Esophagus squamous epithelium (tissue), 4 donors: ENCODE measurements at regions not wholly inside any gene's neighbourhood (a gene's known extent, or its start where the extent isn't known, plus 50 kb on each side); places are given as distances from the start of the nearest gene placed in this dataset.

Experiments used
- POLR2A ChIP-seq, 4 donors: fragments of 450-650 bp; IDR thresholded peaks; one replicate each; pipeline ENCODE4 v1.6.1; 2017; ENCODE audit warnings: antibody characterized with exemption in 4 of 4, mild to moderate bottlenecking in 4 of 4, moderate library complexity in 3 of 4
- TF ChIP-seq, protein P1 (sequence below), 6 experiments: fragments of 450-650 bp in 4 of 6; fragments of 200-600 bp in 2 of 6; sonication (generic) in 2 of 6; IDR thresholded peaks; one replicate each; pipeline ENCODE4 v1.5.1; 2016 to 2019; ENCODE audit warnings: antibody characterized with exemption in 6 of 6, mild to moderate bottlenecking in 4 of 6, moderate library complexity in 4 of 6

DNA sequence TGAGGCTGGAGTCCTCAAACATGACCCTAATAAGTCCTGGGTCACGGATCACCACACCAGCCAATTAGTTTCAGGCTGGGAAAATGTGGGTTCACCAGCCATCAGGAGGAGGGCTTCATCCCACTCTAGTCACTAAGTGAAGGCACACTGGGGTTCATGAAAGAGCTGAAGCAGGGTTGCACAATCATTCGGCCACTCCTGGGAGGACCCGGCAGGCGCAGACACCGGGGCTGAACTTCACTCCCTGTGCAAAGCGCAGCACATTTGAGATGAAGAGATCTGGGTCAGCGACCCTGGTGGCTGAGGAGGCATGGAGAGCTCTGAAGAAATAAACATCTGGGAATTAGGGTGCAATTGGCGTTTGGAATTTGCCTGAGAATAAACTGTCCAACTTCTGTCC lies 684.4 kb upstream of the SALL3 start:
- TF ChIP-seq, protein P1, sequence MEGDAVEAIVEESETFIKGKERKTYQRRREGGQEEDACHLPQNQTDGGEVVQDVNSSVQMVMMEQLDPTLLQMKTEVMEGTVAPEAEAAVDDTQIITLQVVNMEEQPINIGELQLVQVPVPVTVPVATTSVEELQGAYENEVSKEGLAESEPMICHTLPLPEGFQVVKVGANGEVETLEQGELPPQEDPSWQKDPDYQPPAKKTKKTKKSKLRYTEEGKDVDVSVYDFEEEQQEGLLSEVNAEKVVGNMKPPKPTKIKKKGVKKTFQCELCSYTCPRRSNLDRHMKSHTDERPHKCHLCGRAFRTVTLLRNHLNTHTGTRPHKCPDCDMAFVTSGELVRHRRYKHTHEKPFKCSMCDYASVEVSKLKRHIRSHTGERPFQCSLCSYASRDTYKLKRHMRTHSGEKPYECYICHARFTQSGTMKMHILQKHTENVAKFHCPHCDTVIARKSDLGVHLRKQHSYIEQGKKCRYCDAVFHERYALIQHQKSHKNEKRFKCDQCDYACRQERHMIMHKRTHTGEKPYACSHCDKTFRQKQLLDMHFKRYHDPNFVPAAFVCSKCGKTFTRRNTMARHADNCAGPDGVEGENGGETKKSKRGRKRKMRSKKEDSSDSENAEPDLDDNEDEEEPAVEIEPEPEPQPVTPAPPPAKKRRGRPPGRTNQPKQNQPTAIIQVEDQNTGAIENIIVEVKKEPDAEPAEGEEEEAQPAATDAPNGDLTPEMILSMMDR (IDR thresholded peaks at IDR 0.05): no peak
- no peak for TF ChIP-seq POLR2A (IDR thresholded peaks at IDR 0.05)
